WTC11 (cell line): ENCODE measurements at regions not wholly inside any gene's neighbourhood (a gene's known extent, or its start where the extent isn't known, plus 50 kb on each side); places are given as distances from the start of the nearest gene placed in this dataset.

Experiments
- ATAC-seq: fragments of 200-7000 bp; cut with Tn5 transposase; 2 replicates; pipeline ENCODE4 v1.10.0; 2021; ENCODE audit warnings: mild to moderate bottlenecking, moderate library complexity
- CTCF ChIA-PET: fragments of 300-600 bp; sonication (Branson Sonifier 250); formaldehyde crosslinking; loops from one replicate; lab custom pipeline; 2021; ENCODE audit warnings: antibody characterized with exemption; lab: Charles Lee
- POLR2A ChIA-PET: fragments of 350-600 bp; sonication (Branson Sonifier 250); formaldehyde crosslinking; loops from one replicate; lab custom pipeline; 2021; ENCODE audit warnings: antibody characterized with exemption; lab: Charles Lee
- DNase-seq: peaks from one replicate; pipeline ENCODE4 v3.0.0; 2021; ENCODE audit warnings: low spot score
- H3K27ac Mint-ChIP-seq: 2 replicates; pipeline ENCODE4 v1.8.0; 2021; ENCODE audit warnings: mixed read lengths
- H3K27me3 Mint-ChIP-seq: 2 replicates; pipeline ENCODE4 v1.8.0; 2021; ENCODE audit warnings: low read depth, mild to moderate bottlenecking, moderate library complexity, mixed read lengths
- H3K36me3 Mint-ChIP-seq: 2 replicates; pipeline ENCODE4 v1.8.0; 2021; ENCODE audit warnings: mixed read lengths
- H3K4me1 Mint-ChIP-seq: 2 replicates; pipeline ENCODE4 v1.8.0; 2022; ENCODE audit warnings: mixed read lengths
- H3K4me3 Mint-ChIP-seq: 2 replicates; pipeline ENCODE4 v1.8.0; 2021; ENCODE audit warnings: mild to moderate bottlenecking, moderate library complexity, mixed read lengths
- H3K9me3 Mint-ChIP-seq: 2 replicates; pipeline ENCODE4 v1.8.0; 2021; ENCODE audit warnings: mixed read lengths
- ATF1 ChIP-seq: sonication (generic); formaldehyde crosslinking; IDR thresholded peaks from 2 replicates; pipeline ENCODE4 v1.8.1; 2023; ENCODE audit warnings: mild to moderate bottlenecking, moderate library complexity, missing genetic modification reagents
- ATF6 ChIP-seq: sonication (generic); formaldehyde crosslinking; IDR thresholded peaks from 2 replicates; pipeline ENCODE4 v1.8.1; 2023; ENCODE audit warnings: mild to moderate bottlenecking, missing genetic modification reagents
- CREB1 ChIP-seq: sonication (generic); formaldehyde crosslinking; IDR thresholded peaks from 2 replicates; pipeline ENCODE4 v1.8.0; 2023; ENCODE audit warnings: mild to moderate bottlenecking, missing genetic modification reagents
- ELF4 ChIP-seq: sonication (generic); formaldehyde crosslinking; IDR thresholded peaks from 2 replicates; pipeline ENCODE4 v1.8.1; 2022; ENCODE audit warnings: low read depth, mild to moderate bottlenecking, moderate library complexity, missing genetic modification reagents
- FOXK1 ChIP-seq: sonication (generic); formaldehyde crosslinking; IDR thresholded peaks from 2 replicates; pipeline ENCODE4 v1.8.0; 2022; ENCODE audit warnings: mild to moderate bottlenecking, moderate library complexity, missing genetic modification reagents
- FOXP4 ChIP-seq: sonication (generic); formaldehyde crosslinking; IDR thresholded peaks from 2 replicates; pipeline ENCODE4 v1.8.0; 2022; ENCODE audit warnings: mild to moderate bottlenecking, missing genetic modification reagents
- MAX ChIP-seq: sonication (generic); formaldehyde crosslinking; IDR thresholded peaks from 2 replicates; pipeline ENCODE4 v1.8.0; 2022; ENCODE audit warnings: mild to moderate bottlenecking, missing genetic modification reagents
- MYBL2 ChIP-seq: sonication (generic); formaldehyde crosslinking; IDR thresholded peaks from 2 replicates; pipeline ENCODE4 v1.8.1; 2023; ENCODE audit warnings: mild to moderate bottlenecking, moderate library complexity, missing genetic modification reagents
- NFE2L1 ChIP-seq: sonication (generic); formaldehyde crosslinking; IDR thresholded peaks from 2 replicates; pipeline ENCODE4 v1.8.1; 2023; ENCODE audit warnings: missing genetic modification reagents
- STAT6 ChIP-seq: sonication (generic); formaldehyde crosslinking; conservative IDR thresholded peaks from 2 replicates; pipeline ENCODE4 v1.8.1; 2023; ENCODE audit warnings: mild to moderate bottlenecking, low read depth, missing genetic modification reagents, moderate library complexity
- USF1 ChIP-seq: sonication (generic); formaldehyde crosslinking; IDR thresholded peaks from 2 replicates; pipeline ENCODE4 v1.8.0; 2022; ENCODE audit warnings: mild to moderate bottlenecking, missing genetic modification reagents
- ZBTB21 ChIP-seq: sonication (generic); formaldehyde crosslinking; IDR thresholded peaks from 2 replicates; pipeline ENCODE4 v1.8.1; 2023; ENCODE audit warnings: mild to moderate bottlenecking, missing genetic modification reagents, borderline replicate concordance
- ZNF121 ChIP-seq: sonication (generic); formaldehyde crosslinking; IDR thresholded peaks from 2 replicates; pipeline ENCODE4 v1.8.0; 2023; ENCODE audit warnings: missing genetic modification reagents
- ZNF219 ChIP-seq: sonication (generic); formaldehyde crosslinking; IDR thresholded peaks from 2 replicates; pipeline ENCODE4 v1.8.0; 2023; ENCODE audit warnings: missing genetic modification reagents, mild to moderate bottlenecking, borderline replicate concordance
- ZNF396 ChIP-seq: fragments of 250-450 bp; sonication (Bioruptor Pico); IDR thresholded peaks from 2 replicates; pipeline ENCODE4 v1.8.0; 2021; ENCODE audit warnings: mild to moderate bottlenecking, moderate library complexity, borderline replicate concordance
- ZNF423 ChIP-seq: fragments of 250-450 bp; sonication (Bioruptor Pico); IDR thresholded peaks from 2 replicates; pipeline ENCODE4 v2.1.2; 2022; ENCODE audit warnings: mild to moderate bottlenecking, moderate library complexity
- ZNF425 ChIP-seq: fragments of 250-450 bp; sonication (Bioruptor Pico); conservative IDR thresholded peaks from 2 replicates; pipeline ENCODE4 v1.9.0; 2021; ENCODE audit warnings: mild to moderate bottlenecking

- TF ChIP-seq STAT6 (CRISPR knock-in tag) = no peak
Observed at GRCh38 chr4:111494471-111494870, 650.8 kb upstream of the FAM241A start (continued).

GRCh38 chr4:111494971-111495370 is 650.3 kb upstream of the FAM241A start:
- POLR2A ChIA-PET = no interaction called here
- Mint-ChIP-seq H3K36me3 (no peaks in the 10 kb centered on the region), H3K4me3 (no peak overlapping the region), H3K27ac (no peak overlapping the region), H3K27me3 (0 out of 2 replicates have a peak, but pooled peaks cover 2% of the 10 kb centered on the region), H3K9me3 (no peaks in the 10 kb centered on the region), H3K4me1 (no peaks in the 10 kb centered on the region)
- ATAC-seq (no peak), DNase-seq (no peak)
- CTCF ChIA-PET = no interaction called here
- no peak for TF ChIP-seq ATF6 (CRISPR knock-in tag)
- TF ChIP-seq ZNF396 (CRISPR knock-in tag) = no peak
- TF ChIP-seq FOXP4 (CRISPR knock-in tag) = no peak

GRCh38 chr4:111499291-111499690 is 646.0 kb upstream of the FAM241A start:
- ChIA-PET CTCF (no interaction called here), POLR2A (no interaction called here)
- no peaks in the 10 kb centered on the region for H3K9me3 Mint-ChIP-seq
- no peak overlapping the region for H3K27ac Mint-ChIP-seq
- H3K27me3 Mint-ChIP-seq = no peaks in the 10 kb centered on the region
- H3K36me3 Mint-ChIP-seq = no peaks in the 10 kb centered on the region
- no peaks in the 10 kb centered on the region for H3K4me1 Mint-ChIP-seq
- DNase-seq (no peak), ATAC-seq (no peak)
- TF ChIP-seq USF1 (CRISPR knock-in tag) = no peak
- no peak for TF ChIP-seq NFE2L1
- TF ChIP-seq ZNF423 = no peak
- no peak for TF ChIP-seq MYBL2 (CRISPR knock-in tag)
- TF ChIP-seq ELF4 = no peak
- no peak for TF ChIP-seq CREB1 (CRISPR knock-in tag)
- no peak for TF ChIP-seq ATF1
- no peak for TF ChIP-seq ZNF219 (CRISPR knock-in tag)
- TF ChIP-seq ZBTB21 (CRISPR knock-in tag) = no peak
- no peak for TF ChIP-seq ATF6 (CRISPR knock-in tag)
- TF ChIP-seq ZNF425 (CRISPR knock-in tag) = no peak
- TF ChIP-seq FOXK1 = no peak
- no peak for TF ChIP-seq ZNF121
- TF ChIP-seq MAX (CRISPR knock-in tag) = no peak
- H3K4me3 Mint-ChIP-seq = no peak overlapping the region
